ENCODE measurements at regions not wholly inside any gene's neighbourhood (a gene's known extent, or its start where the extent isn't known, plus 50 kb on each side); places are given as distances from the start of the nearest gene placed in this dataset.

- TF ChIP-seq CTCF (IDR thresholded peaks at IDR 0.05) (no peak), POLR2AphosphoS5 (IDR thresholded peaks at IDR 0.05) (no peak), POLR2A (IDR thresholded peaks at IDR 0.05) (no peak)
Measured at GRCh38 chr1:98048244-98048643, 127.4 kb upstream of the DPYD start.
